ENCODE measurements at regions not wholly inside any gene's neighbourhood (a gene's known extent, or its start where the extent isn't known, plus 50 kb on each side); places are given as distances from the start of the nearest gene placed in this dataset.

DNA sequence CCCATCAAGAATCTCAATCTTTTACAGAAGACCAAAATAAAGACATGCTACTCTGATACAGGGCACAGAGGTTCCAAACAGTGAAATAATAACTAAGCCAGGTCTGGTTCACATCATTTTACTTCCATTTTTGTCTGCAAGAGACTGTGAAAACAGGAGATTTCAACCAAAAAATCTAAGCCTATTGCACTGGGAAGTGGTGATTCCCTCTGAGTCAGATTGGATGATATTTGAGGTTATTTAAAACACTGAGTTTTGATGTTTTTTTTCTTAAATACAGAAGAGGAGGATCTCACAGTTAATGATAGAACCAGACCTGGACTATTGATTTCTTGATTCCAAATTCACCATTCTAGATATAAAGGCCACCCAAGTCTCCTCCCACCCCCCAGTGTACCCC lies 117.3 kb upstream of the FAM20A start:
- no peak for DNase-seq (ENCODE audit: low spot score, unreplicated experiment)
- no peaks in the 10 kb centered on the region for H3K27me3 Mint-ChIP-seq

DNA sequence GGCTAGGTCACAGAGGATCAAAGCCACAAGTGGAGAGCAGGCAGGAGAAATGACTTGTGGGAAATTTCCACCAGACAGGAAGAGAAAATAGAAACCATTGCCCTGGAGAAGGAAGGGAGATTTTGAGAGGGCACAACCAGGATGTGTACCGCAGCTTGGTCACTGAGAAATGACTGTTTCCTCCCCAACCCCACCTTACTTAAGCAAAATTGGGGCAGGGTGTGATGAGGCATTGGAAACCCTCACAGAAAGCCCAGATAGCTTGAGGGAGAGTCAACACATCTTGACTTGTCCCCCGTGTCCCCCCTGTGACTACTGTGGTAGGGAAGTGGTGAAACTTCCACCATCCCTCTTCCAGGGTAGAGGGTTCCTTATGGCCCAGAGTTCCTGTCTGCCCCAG lies 113.5 kb upstream of the FAM20A start:
- Mint-ChIP-seq H3K27ac (no peak overlapping the region), H3K36me3 (ENCODE audit: insufficient read depth) (no peaks in the 10 kb centered on the region), H3K4me1 (ENCODE audit: low read depth) (peaks cover 3% of the 10 kb centered on the region), H3K27me3 (peaks cover 4% of the 10 kb centered on the region), H3K4me3 (ENCODE audit: low read depth) (no peak overlapping the region), H3K9me3 (ENCODE audit: low read depth) (no peaks in the 10 kb centered on the region)
- TF ChIP-seq, protein P1, sequence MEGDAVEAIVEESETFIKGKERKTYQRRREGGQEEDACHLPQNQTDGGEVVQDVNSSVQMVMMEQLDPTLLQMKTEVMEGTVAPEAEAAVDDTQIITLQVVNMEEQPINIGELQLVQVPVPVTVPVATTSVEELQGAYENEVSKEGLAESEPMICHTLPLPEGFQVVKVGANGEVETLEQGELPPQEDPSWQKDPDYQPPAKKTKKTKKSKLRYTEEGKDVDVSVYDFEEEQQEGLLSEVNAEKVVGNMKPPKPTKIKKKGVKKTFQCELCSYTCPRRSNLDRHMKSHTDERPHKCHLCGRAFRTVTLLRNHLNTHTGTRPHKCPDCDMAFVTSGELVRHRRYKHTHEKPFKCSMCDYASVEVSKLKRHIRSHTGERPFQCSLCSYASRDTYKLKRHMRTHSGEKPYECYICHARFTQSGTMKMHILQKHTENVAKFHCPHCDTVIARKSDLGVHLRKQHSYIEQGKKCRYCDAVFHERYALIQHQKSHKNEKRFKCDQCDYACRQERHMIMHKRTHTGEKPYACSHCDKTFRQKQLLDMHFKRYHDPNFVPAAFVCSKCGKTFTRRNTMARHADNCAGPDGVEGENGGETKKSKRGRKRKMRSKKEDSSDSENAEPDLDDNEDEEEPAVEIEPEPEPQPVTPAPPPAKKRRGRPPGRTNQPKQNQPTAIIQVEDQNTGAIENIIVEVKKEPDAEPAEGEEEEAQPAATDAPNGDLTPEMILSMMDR (IDR thresholded peaks at IDR 0.05; ENCODE audit: unreplicated experiment) = no peak
- DNase-seq (ENCODE audit: low spot score, unreplicated experiment) = no peak

More for the DNA sequence above, 117.3 kb upstream of the FAM20A start:
- Mint-ChIP-seq H3K9me3 (ENCODE audit: low read depth) (no peaks in the 10 kb centered on the region), H3K4me3 (ENCODE audit: low read depth) (no peak overlapping the region), H3K4me1 (ENCODE audit: low read depth) (peaks cover under 1% of the 10 kb centered on the region), H3K27ac (no peak overlapping the region), H3K36me3 (ENCODE audit: insufficient read depth) (no peaks in the 10 kb centered on the region)
- TF ChIP-seq, protein P1 (IDR thresholded peaks at IDR 0.05; ENCODE audit: unreplicated experiment) = no peak

DNA sequence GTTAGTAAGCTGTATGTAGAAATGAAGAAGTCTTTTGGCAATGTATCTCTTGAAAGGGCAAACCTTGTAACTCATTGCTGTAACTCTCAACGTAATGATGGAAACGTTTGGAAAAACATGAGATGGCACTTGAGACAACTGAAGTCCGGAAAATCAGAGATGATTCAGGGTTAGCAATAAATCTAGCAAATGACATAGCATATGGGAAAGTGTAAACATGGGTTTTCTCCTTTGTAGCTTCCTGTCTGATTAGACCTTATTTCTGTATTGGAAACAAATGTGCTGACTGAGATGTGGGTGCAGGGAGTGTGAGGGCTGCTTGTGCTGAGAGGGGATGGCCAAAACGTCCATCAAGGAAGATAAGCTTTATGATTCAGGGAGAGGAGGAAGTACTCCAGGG lies 110.7 kb upstream of the FAM20A start:
- Mint-ChIP-seq H3K36me3 (ENCODE audit: insufficient read depth) (no peaks in the 10 kb centered on the region), H3K4me1 (ENCODE audit: low read depth) (peaks cover 3% of the 10 kb centered on the region), H3K27me3 (peaks cover 11% of the 10 kb centered on the region), H3K9me3 (ENCODE audit: low read depth) (no peaks in the 10 kb centered on the region), H3K4me3 (ENCODE audit: low read depth) (no peak overlapping the region), H3K27ac (no peak overlapping the region)
- TF ChIP-seq, protein P1 (IDR thresholded peaks at IDR 0.05; ENCODE audit: unreplicated experiment) = no peak
- DNase-seq (ENCODE audit: low spot score, unreplicated experiment) = no peak

DNA sequence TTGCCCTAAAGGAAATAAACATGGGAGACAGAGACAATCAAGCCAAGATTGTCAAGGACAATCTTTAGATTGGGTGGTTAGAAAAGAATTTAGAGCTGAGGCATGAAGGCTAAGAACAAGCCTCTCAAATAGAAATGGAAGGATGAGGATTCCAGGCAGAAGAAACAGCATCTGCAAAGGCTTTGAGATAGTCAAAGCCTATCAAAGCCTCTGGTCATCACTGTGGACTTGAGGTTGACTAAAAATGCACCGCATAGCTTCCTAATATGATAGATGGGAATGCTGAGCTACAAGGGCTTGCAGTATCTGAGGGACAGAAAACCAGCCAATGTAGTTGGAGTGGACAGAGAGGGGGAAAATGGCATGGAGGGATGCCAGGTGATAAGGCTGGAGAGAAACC lies 109.8 kb upstream of the FAM20A start:
- Mint-ChIP-seq H3K36me3 (ENCODE audit: insufficient read depth) (no peaks in the 10 kb centered on the region), H3K27ac (no peak overlapping the region), H3K4me1 (ENCODE audit: low read depth) (peaks cover 3% of the 10 kb centered on the region), H3K9me3 (ENCODE audit: low read depth) (no peaks in the 10 kb centered on the region), H3K27me3 (peaks cover 20% of the 10 kb centered on the region), H3K4me3 (ENCODE audit: low read depth) (no peak overlapping the region)
- no peak for DNase-seq (ENCODE audit: low spot score, unreplicated experiment)
- TF ChIP-seq, protein P1 (IDR thresholded peaks at IDR 0.05; ENCODE audit: unreplicated experiment) = no peak

DNA sequence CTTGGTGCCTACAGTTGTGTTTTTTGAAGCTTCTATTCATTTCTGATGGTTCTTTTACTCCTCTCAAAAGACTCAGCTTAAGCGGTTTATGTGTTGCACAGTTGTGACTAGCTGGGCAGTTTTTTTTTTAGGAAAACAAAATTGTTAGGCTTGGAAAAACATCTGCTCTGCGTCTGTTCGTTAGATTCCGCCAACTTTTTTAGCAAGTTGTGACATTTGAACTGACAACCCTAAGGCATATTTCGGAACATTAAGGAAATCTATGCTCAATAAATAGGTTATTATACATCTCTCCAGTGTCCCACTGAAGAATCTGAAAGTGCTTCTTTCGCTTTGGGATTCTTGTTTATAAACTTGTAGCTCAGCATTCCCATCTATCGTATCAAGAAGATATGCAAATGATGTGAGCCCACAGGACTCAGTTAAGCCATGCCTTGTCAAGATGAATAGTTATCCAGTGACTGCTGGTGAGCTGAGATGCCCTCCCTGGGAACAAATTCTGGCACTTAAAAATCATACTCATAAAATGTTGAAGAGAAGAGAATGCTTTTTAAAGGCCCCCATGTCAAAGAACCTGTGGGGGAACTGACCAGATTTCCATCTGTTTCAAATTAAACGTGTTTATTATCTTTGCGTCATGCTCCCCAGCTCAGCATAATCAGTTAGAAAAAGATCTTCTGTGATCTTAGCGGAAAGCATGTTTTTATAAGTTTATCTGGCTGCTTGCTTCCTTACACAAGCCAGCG lies 109.0 kb upstream of the FAM20A start:
- H3K9me3 Mint-ChIP-seq (ENCODE audit: low read depth) = no peaks in the 10 kb centered on the region
- peaks cover 3% of the 10 kb centered on the region for H3K4me1 Mint-ChIP-seq (ENCODE audit: low read depth)
- DNase-seq (ENCODE audit: low spot score, unreplicated experiment) = no peak
- H3K27me3 Mint-ChIP-seq = peaks cover 27% of the 10 kb centered on the region
- no peak overlapping the region for H3K4me3 Mint-ChIP-seq (ENCODE audit: low read depth)
- no peaks in the 10 kb centered on the region for H3K36me3 Mint-ChIP-seq (ENCODE audit: insufficient read depth)
- H3K27ac Mint-ChIP-seq = no peak overlapping the region
- TF ChIP-seq, protein P1 (IDR thresholded peaks at IDR 0.05; ENCODE audit: unreplicated experiment) = no peak
